Glutamatergic neuron (in vitro differentiated cells): ENCODE measurements at regions not wholly inside any gene's neighbourhood (a gene's known extent, or its start where the extent isn't known, plus 50 kb on each side); places are given as distances from the start of the nearest gene placed in this dataset.

Experiments
- DNase-seq: peaks from one replicate; pipeline ENCODE4 v3.0.0; 2022
- H3K27ac Mint-ChIP-seq: one replicate; pipeline ENCODE4 v1.8.0; 2020; ENCODE audit warnings: mild to moderate bottlenecking, mixed read lengths, inconsistent platforms; ENCODE audit not compliant: unreplicated experiment
- H3K27me3 Mint-ChIP-seq: one replicate; pipeline ENCODE4 v1.8.0; 2020; ENCODE audit warnings: mild to moderate bottlenecking, moderate library complexity, mixed read lengths, inconsistent platforms; ENCODE audit not compliant: unreplicated experiment
- H3K36me3 Mint-ChIP-seq: one replicate; pipeline ENCODE4 v1.8.0; 2020; ENCODE audit warnings: mild to moderate bottlenecking, mixed read lengths, inconsistent platforms; ENCODE audit not compliant: unreplicated experiment
- H3K4me1 Mint-ChIP-seq: one replicate; pipeline ENCODE4 v1.8.0; 2020; ENCODE audit warnings: mild to moderate bottlenecking, low read depth, mixed read lengths, inconsistent platforms; ENCODE audit not compliant: unreplicated experiment
- H3K4me3 Mint-ChIP-seq: one replicate; pipeline ENCODE4 v1.8.0; 2020; ENCODE audit warnings: mild to moderate bottlenecking, mixed read lengths, inconsistent platforms; ENCODE audit not compliant: unreplicated experiment
- H3K9me3 Mint-ChIP-seq: one replicate; pipeline ENCODE4 v1.8.0; 2020; ENCODE audit warnings: mild to moderate bottlenecking, moderate library complexity, mixed read lengths, inconsistent platforms; ENCODE audit not compliant: unreplicated experiment
- TF ChIP-seq, protein P1 (sequence below): fragments of 200-600 bp; sonication (generic); IDR thresholded peaks from one replicate; pipeline ENCODE4 v1.5.0; 2021; ENCODE audit not compliant: partially characterized antibody, unreplicated experiment

DNA sequence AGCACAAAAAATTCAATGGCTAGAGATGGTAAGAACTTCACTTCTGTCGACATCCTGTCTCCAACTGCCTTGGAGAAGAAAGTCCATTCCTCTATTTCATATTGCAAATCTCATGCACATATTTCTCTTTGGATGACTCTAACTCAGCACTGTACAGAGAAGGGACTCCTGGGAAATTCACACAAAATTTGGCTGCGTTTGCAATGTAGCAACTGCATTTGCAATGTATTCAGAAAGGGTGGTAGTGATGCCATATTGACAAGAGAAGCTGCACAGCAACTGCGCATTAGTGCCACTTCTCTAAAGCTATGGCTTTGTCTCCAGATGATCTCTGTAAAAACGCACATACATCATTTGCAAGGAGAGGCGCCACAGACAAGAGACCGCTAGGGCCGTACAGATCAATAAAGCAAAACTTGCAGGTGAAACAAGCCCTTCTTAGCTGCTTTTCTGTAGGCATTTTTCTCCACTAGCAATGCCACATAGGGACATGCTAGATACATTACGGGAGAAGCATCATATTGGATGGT lies 389.5 kb downstream of the TCERG1L start:
- TF ChIP-seq, protein P1, sequence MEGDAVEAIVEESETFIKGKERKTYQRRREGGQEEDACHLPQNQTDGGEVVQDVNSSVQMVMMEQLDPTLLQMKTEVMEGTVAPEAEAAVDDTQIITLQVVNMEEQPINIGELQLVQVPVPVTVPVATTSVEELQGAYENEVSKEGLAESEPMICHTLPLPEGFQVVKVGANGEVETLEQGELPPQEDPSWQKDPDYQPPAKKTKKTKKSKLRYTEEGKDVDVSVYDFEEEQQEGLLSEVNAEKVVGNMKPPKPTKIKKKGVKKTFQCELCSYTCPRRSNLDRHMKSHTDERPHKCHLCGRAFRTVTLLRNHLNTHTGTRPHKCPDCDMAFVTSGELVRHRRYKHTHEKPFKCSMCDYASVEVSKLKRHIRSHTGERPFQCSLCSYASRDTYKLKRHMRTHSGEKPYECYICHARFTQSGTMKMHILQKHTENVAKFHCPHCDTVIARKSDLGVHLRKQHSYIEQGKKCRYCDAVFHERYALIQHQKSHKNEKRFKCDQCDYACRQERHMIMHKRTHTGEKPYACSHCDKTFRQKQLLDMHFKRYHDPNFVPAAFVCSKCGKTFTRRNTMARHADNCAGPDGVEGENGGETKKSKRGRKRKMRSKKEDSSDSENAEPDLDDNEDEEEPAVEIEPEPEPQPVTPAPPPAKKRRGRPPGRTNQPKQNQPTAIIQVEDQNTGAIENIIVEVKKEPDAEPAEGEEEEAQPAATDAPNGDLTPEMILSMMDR: no peak
- no peak for DNase-seq
- no peak overlapping the region for H3K4me3 Mint-ChIP-seq

DNA sequence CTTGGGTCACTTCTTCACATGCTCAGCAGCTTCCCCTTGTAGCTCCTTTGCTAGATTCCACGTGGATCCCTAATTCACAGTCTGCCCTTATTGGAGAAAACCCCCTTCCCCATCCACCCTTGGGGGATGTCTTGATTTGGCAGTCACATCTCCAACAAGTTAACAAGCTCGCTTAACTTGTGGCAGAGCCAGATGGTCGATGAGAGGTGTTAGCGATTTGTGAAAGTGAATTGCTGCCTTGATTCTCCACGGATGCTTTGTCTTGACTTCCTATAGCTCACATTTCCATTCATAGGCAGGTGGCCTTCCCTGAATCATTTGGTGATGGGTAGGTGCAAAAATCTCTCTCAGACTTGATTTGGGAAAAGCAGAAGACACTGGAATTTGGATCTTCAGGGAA lies 387.9 kb downstream of the TCERG1L start:
- H3K36me3 Mint-ChIP-seq: no peaks in the 10 kb centered on the region
- peaks cover 2% of the 10 kb centered on the region for H3K27me3 Mint-ChIP-seq
- H3K4me1 Mint-ChIP-seq: no peaks in the 10 kb centered on the region
- H3K9me3 Mint-ChIP-seq: no peaks in the 10 kb centered on the region
- DNase-seq: no peak
- H3K4me3 Mint-ChIP-seq: no peak overlapping the region
- no peak overlapping the region for H3K27ac Mint-ChIP-seq
- TF ChIP-seq, protein P1: no peak

More for the DNA sequence above, 389.5 kb downstream of the TCERG1L start:
- no peaks in the 10 kb centered on the region for H3K27me3 Mint-ChIP-seq
- H3K4me1 Mint-ChIP-seq: no peaks in the 10 kb centered on the region
- H3K36me3 Mint-ChIP-seq: no peaks in the 10 kb centered on the region
- H3K9me3 Mint-ChIP-seq: no peaks in the 10 kb centered on the region
- H3K27ac Mint-ChIP-seq: no peak overlapping the region

DNA sequence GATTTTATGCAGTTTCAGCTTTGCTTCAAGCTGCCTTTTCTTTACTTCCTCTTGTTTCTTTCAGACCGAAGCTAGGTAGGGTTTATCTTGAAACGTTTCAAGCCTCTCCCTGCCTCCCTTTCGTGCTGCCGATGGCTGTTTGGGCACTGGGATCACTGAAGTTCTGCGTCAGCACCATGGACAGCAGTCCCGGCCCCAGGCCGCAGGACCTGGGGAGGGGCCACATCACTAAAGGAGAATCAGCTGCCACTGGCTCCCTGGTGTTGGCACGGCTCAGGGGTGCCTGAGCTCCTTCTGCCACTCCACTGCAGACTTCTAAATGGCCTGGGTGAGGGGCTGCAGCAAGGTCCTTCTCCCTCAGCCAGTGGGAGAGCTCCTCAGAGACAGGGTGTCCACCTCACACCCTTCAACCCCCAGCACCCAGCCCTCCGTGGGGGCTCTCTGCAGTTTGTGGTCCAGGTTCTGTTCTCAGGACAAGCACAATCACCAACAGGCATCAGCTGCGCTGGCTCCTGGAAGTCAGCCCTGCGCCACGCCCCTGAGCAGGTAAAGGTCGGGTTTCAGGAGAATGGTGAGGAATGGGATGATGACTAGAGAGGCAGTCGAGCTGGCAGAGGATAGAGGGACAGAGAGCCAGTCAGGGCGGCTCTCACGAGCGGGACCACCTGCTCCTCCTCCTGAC lies 387.2 kb downstream of the TCERG1L start:
- H3K36me3 Mint-ChIP-seq: no peaks in the 10 kb centered on the region
- no peaks in the 10 kb centered on the region for H3K4me1 Mint-ChIP-seq
- no peak for DNase-seq

DNA sequence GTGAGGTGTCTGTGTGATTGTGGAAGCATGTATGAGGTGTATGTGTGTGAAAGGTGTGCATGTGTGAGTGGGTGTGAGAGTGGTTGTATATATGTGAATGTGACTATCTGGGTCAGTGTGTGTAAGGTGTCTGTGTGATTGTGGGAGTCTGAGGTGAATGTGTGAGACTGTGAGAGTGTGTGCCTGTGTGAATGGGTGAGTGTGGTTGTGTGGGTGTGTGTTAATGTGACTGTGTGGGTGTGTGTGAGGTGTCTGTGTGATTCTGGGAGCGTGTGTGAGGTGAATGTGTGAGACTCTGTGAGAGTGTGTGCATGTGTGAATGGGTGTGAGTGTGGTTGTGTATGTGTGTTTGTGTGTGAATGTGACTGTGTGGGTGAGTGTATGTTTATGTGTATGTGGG lies 385.1 kb downstream of the TCERG1L start:
- Mint-ChIP-seq H3K36me3 (no peaks in the 10 kb centered on the region), H3K4me3 (no peak overlapping the region), H3K9me3 (no peaks in the 10 kb centered on the region), H3K4me1 (no peaks in the 10 kb centered on the region), H3K27ac (no peak overlapping the region), H3K27me3 (peaks cover 2% of the 10 kb centered on the region)
- TF ChIP-seq, protein P1: no peak
- no peak for DNase-seq

More for the DNA sequence above, 387.2 kb downstream of the TCERG1L start:
- H3K4me3 Mint-ChIP-seq: no peak overlapping the region
- peaks cover 2% of the 10 kb centered on the region for H3K27me3 Mint-ChIP-seq
- H3K27ac Mint-ChIP-seq: no peak overlapping the region
- TF ChIP-seq, protein P1: no peak
- H3K9me3 Mint-ChIP-seq: no peaks in the 10 kb centered on the region

DNA sequence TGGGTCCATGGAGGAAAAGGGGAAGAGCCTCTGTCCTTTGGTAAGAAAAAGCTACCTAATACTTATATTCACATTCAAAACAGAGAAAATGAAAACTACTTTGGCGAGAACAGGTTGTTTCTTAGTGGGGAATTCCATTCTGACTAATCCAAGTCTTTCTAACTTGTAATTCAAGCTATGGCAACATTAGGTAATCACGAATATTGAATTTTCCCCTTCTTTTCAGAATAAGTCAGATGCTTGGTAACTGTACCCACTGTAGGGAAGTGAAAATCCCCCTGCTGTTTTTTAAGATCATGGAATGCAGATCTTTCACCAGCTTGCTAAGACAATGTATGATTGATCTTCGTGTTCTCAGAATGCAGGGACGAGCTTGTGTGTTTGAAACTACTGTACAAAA lies 384.4 kb downstream of the TCERG1L start:
- H3K27ac Mint-ChIP-seq: no peak overlapping the region
- H3K4me1 Mint-ChIP-seq: no peaks in the 10 kb centered on the region
- TF ChIP-seq, protein P1: no peak
- peaks cover 2% of the 10 kb centered on the region for H3K27me3 Mint-ChIP-seq
- DNase-seq: no peak
- no peak overlapping the region for H3K4me3 Mint-ChIP-seq
- H3K36me3 Mint-ChIP-seq: no peaks in the 10 kb centered on the region
- H3K9me3 Mint-ChIP-seq: no peaks in the 10 kb centered on the region
